Activated T-helper 17 cell treated with anti-CD3 and anti-CD28 coated beads, Interleukin-2, amount 50 U/mL, for 72 hours (primary cell): ENCODE measurements at regions not wholly inside any gene's neighbourhood (a gene's known extent, or its start where the extent isn't known, plus 50 kb on each side); places are given as distances from the start of the nearest gene placed in this dataset.
"Not testable (repeated sequence)": the region's sequence is repeated elsewhere in the genome, so short reads cannot be mapped to it uniquely, and the experiment has no call there.

Experiments used
- ATAC-seq: fragments of 150-1000 bp; cut with Tn5 transposase; replicated peaks from 2 replicates; pipeline ENCODE4 v1.10.0; 2021; ENCODE audit warnings: mild to moderate bottlenecking, moderate library complexity
- H3K27ac Mint-ChIP-seq: one replicate; pipeline ENCODE4 v1.8.0; 2022; ENCODE audit warnings: mixed read lengths
- H3K27me3 Mint-ChIP-seq: one replicate; pipeline ENCODE4 v1.8.0; 2022; ENCODE audit warnings: mixed read lengths
- H3K36me3 Mint-ChIP-seq: one replicate; pipeline ENCODE4 v1.8.0; 2022; ENCODE audit warnings: low read depth, mild to moderate bottlenecking, mixed read lengths
- H3K4me1 Mint-ChIP-seq: one replicate; pipeline ENCODE4 v1.8.0; 2022; ENCODE audit warnings: mixed read lengths
- H3K4me3 Mint-ChIP-seq: one replicate; pipeline ENCODE4 v1.8.0; 2022; ENCODE audit warnings: mild to moderate bottlenecking, mixed read lengths
- H3K9me3 Mint-ChIP-seq: one replicate; pipeline ENCODE4 v1.8.0; 2022; ENCODE audit warnings: mixed read lengths

DNA sequence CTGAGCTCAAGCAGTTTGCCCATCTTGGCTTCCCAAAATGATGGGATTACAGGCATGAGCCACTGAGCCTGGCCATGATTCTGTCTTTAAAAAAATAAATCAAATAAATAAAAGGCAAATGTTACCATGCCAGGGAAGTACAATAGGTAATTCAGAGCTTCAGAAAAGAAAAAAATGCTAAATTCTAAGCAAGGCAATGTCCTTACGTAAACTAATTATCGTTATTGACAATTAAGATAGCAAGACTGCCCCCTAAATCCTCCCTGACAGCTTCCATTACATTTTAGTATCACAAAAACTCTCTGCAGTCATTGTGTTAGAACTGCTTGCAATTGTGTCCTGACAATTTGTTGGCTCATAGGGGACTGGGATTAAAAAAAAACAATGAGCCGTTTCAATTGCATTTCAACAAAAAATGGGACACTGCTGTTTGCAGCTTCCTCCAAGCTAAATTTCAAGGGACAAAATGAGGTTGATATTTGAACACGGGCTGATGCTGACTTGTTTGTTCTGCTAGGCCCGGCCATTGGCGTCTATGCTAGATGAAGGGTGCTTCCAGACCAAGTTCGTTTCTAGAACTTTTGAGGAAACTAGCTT, 88.9 kb downstream of the MOGAT1 start:
- H3K4me1 Mint-ChIP-seq: no peaks in the 10 kb centered on the region
- H3K4me3 Mint-ChIP-seq: no peak overlapping the region
- ATAC-seq: no peak
- H3K27ac Mint-ChIP-seq: no peak overlapping the region
- peaks cover 5% of the 10 kb centered on the region for H3K27me3 Mint-ChIP-seq
- no peaks in the 10 kb centered on the region for H3K36me3 Mint-ChIP-seq
- H3K9me3 Mint-ChIP-seq: no peaks in the 10 kb centered on the region

DNA sequence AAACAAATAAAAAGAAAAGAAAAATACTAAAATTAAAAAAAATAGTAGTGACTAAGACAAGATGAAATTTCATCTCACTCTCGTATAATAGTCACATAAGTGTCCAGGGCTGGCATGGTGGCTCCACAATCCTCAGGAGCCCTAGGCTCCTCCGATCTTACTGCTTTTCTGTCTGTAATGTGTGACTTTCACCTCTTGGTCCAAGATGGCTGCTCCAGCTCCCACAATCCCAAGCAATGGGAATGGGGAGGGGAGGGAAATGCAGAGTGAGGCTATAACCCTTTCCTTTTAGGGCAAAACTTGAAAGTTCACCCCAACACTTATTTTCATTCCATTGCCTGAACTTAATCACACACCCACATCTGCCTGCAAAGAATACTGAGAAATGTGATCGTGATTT, 90.4 kb downstream of the MOGAT1 start:
- H3K36me3 Mint-ChIP-seq: no peaks in the 10 kb centered on the region
- no peak overlapping the region for H3K27ac Mint-ChIP-seq
- ATAC-seq: no peak
- peaks cover 5% of the 10 kb centered on the region for H3K27me3 Mint-ChIP-seq
- no peak overlapping the region for H3K4me3 Mint-ChIP-seq
- H3K9me3 Mint-ChIP-seq: no peaks in the 10 kb centered on the region
- H3K4me1 Mint-ChIP-seq: no peaks in the 10 kb centered on the region

DNA sequence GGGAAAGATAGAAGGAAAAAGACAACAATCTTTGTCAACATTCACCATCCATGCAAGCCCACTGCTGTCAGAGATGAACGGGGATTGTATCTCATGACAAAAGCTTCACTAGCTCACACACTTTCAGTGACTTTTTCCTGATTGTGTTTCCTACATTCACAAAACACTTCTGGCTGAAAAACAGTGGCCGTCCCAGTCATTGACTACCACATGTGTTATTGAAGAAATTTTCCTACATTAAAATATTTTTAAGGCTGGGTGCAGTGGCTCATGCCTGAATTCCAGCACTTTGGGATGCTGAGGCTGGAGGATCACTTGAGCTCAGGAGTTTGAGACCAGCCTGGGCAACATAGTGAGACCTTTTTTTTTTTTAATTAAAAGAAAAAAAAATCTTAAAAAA, 90.9 kb downstream of the MOGAT1 start:
- Mint-ChIP-seq H3K4me3 (no peak overlapping the region), H3K9me3 (no peaks in the 10 kb centered on the region), H3K27ac (no peak overlapping the region), H3K4me1 (no peaks in the 10 kb centered on the region), H3K36me3 (no peaks in the 10 kb centered on the region), H3K27me3 (peaks cover 5% of the 10 kb centered on the region)
- ATAC-seq: no peak

DNA sequence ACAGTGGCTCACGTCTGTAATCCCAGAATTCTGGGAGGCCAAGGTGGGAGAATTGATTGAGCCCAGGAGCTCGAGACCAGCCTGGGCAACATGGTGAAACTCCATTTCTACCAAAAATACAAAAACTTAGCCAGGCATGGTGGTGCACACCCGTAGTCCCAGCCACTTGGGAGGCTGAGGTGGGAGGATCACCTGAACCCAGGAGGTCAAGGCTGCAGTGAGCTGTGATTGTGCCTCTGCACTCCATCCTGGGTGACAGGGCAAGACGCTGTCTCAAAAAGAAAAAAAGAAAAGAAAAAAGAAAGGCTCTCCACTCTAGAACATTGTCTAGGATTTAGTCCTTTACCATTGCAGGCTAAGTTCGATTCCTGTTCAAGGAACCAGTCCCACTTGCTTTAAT, 94.4 kb downstream of the MOGAT1 start:
- not testable (repeated sequence) for ATAC-seq, H3K4me1 Mint-ChIP-seq, H3K4me3 Mint-ChIP-seq, H3K27ac Mint-ChIP-seq, H3K9me3 Mint-ChIP-seq, H3K36me3 Mint-ChIP-seq
- peaks cover 11% of the 10 kb centered on the region for H3K27me3 Mint-ChIP-seq

DNA sequence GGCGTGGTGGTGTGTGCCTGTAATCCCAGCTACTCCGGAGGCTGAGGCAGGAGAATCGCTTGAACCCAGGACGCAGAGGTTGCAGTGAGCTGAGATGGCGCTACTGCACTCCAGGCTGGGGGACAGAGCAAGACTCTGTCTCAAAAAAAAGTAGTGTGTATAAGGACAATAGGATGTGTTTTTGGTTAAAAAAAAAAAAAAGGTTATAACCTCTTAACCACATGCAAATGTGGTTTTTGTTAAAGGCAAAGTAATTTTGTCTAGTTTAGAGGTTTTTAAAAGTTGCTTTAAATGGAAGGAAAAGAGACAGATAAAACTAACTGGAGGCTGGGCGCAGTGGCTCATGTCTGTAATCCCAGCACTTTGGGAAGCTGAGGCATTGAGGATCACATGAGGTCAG, 92.8 kb upstream of the ACSL3 start:
- not testable (repeated sequence) for H3K27ac Mint-ChIP-seq, H3K4me3 Mint-ChIP-seq, ATAC-seq, H3K36me3 Mint-ChIP-seq, H3K9me3 Mint-ChIP-seq, H3K4me1 Mint-ChIP-seq
- H3K27me3 Mint-ChIP-seq: peaks cover 17% of the 10 kb centered on the region

DNA sequence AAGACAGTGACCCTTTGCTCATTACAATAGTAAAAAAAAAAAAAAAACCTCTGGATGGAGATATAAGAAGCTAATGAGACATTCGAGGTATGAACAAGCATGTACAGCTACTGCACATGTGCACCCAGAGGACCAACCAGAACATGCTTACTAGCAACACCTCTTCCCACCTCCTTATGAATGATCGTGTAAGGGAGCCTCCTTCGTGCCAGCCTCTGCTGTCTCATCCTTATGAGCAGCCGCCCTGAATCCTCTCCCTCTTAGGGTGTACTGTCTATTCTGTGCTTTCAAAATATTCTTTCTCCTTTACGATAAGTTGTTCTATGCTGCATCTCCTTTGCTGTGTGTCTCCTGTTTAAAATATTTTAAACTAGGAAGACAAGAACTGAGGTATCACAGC, 91.4 kb upstream of the ACSL3 start:
- H3K9me3 Mint-ChIP-seq: no peaks in the 10 kb centered on the region
- no peak for ATAC-seq
- H3K27ac Mint-ChIP-seq: no peak overlapping the region

DNA sequence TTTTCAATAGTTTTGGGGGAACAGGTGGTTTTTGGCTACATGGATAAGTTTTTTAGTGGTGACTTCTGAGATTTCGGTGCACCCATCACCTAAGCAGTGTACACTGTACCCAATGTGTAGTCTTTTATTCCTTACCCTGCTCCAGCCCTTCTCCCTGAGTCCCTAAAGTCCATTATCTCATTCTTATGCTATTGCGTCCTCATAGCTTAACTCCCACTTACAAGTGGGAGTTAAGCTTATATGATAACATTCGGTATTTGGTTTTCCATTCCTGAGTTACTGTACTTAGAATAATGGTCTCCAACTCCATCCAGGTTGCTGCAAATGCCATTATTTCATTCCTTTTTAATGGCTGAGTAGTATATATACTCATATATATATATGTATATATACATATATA, 90.9 kb upstream of the ACSL3 start:
- ATAC-seq: no peak
- H3K36me3 Mint-ChIP-seq: no peaks in the 10 kb centered on the region
- H3K27ac Mint-ChIP-seq: no peak overlapping the region
- H3K9me3 Mint-ChIP-seq: no peaks in the 10 kb centered on the region
- no peaks in the 10 kb centered on the region for H3K4me1 Mint-ChIP-seq
- peaks cover 18% of the 10 kb centered on the region for H3K27me3 Mint-ChIP-seq
- no peak overlapping the region for H3K4me3 Mint-ChIP-seq

More for the DNA sequence above, 91.4 kb upstream of the ACSL3 start:
- peaks cover 17% of the 10 kb centered on the region for H3K27me3 Mint-ChIP-seq
- H3K4me1 Mint-ChIP-seq: no peaks in the 10 kb centered on the region
- H3K36me3 Mint-ChIP-seq: no peaks in the 10 kb centered on the region
- no peak overlapping the region for H3K4me3 Mint-ChIP-seq

DNA sequence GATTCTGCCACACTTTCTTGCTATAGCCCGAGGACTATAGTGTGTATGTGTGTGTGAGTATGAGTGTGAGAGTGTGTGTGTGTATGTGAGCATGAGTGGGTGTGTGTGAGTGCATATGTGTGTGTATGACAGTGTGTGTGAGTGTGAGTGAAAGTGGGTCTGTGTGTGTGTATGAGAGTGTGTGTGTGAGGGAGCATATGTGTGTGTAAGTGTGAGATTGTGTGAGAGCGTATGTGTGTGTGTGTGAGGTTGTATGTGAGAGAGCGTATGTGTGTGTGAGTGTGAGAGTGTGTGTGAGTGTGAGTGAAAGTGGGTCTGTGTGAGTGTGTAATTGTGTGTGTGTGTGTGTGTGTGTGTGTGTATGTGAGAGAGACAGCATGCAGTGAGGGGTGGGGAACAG, 89.0 kb upstream of the ACSL3 start:
- H3K27me3 Mint-ChIP-seq: peaks cover 26% of the 10 kb centered on the region
- no peaks in the 10 kb centered on the region for H3K4me1 Mint-ChIP-seq
- no peak overlapping the region for H3K4me3 Mint-ChIP-seq
- H3K27ac Mint-ChIP-seq: no peak overlapping the region
- H3K36me3 Mint-ChIP-seq: no peaks in the 10 kb centered on the region
- H3K9me3 Mint-ChIP-seq: no peaks in the 10 kb centered on the region
- ATAC-seq: no peak

DNA sequence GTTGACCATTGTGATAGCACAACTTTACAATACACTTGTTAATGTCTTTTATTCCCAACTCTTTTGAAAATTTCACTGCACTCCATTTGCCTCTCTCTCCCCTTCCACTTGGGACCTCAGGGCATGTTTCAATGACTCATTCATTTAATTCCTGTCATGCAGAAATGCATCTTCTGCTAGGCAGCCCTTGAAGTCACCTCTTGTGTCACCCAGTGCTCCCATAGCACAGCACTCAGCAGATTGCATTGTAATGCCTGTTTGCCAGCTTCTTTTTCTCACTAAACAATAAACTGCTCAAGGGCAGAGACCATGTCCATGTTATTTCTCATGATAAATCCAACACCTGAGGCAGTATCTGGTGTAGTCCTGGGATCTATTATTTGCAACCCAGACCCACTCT, 85.9 kb upstream of the ACSL3 start:
- Mint-ChIP-seq H3K4me3 (no peak overlapping the region), H3K27ac (no peak overlapping the region), H3K36me3 (no peaks in the 10 kb centered on the region), H3K9me3 (no peaks in the 10 kb centered on the region), H3K27me3 (peaks cover 26% of the 10 kb centered on the region), H3K4me1 (no peaks in the 10 kb centered on the region)
- no peak for ATAC-seq

DNA sequence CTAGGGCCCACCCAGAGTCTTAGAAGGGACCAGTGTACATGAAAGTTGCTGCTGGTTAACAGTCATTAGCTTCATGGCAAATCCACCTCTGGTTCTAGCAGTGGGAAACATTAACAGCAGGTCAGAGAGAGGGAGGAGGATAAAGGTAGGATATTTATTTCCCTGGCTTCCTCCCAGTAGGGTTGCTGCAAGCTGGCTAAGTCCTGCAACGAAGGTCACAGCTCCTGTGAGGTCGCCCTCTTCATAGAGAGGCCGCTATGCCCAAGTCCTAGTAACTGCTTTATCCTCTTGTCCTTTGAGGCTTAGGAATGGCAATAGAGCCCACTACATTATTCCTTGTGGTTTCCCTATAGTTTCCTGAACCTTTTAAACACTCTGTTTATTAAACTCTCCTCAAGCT, 84.0 kb upstream of the ACSL3 start:
- no peak overlapping the region for H3K27ac Mint-ChIP-seq
- no peaks in the 10 kb centered on the region for H3K9me3 Mint-ChIP-seq
- H3K4me3 Mint-ChIP-seq: no peak overlapping the region
- H3K36me3 Mint-ChIP-seq: no peaks in the 10 kb centered on the region
- no peaks in the 10 kb centered on the region for H3K4me1 Mint-ChIP-seq
- ATAC-seq: no peak
- H3K27me3 Mint-ChIP-seq: peaks cover 20% of the 10 kb centered on the region

DNA sequence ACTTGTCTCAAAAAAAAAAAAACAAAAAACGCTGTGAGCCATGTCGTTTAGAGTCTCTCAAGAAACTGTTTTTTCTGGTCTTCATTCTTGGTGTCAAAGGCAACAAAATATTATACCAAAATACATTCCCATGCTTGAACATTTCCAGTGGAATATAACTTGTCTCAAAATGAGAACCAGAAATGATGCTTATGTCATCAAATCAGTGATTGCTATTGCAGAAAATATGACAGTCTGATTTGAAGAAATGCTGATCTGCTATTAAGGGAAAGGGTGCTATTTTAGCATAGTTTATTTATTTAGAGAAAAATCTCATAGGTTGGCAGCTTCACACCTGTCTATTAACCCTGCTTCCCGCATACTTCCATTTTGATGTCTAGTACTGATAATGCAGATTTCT, 82.4 kb upstream of the ACSL3 start:
- H3K4me1 Mint-ChIP-seq: no peaks in the 10 kb centered on the region
- no peak overlapping the region for H3K27ac Mint-ChIP-seq
- no peak overlapping the region for H3K4me3 Mint-ChIP-seq
- peaks cover 22% of the 10 kb centered on the region for H3K27me3 Mint-ChIP-seq
- no peak for ATAC-seq
- H3K9me3 Mint-ChIP-seq: no peaks in the 10 kb centered on the region
- H3K36me3 Mint-ChIP-seq: no peaks in the 10 kb centered on the region

DNA sequence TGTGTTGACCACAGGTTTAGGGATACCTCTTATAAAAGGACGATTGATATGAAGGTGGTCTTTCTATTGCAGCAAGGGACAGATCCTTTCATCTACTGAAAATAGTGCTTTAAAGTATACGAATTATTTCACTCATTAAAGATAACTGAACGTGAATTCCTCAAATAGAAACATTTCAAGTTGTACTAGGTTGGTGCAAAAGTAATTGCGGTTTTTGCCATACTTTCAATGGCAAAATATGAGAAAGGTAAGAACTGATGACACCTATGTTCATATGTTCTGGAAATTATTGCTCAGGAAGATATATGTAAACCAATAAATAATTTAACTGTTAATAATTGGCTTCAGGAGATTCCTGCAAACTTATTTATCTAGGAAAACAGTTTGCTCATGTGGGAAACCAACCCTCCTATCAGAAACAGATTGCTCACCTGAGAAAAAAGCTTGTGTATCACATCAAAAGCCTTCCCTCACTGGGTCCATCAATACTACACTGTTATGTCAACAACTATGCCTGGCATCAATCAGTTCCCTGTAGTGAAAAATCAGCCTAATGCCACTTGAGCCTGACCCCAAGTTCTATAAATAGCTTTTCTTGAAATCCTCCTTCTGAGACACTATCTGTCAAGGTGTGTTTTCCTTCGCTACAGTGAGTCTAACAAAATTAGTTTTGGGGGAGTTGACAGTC, 81.5 kb upstream of the ACSL3 start:
- Mint-ChIP-seq H3K9me3 (no peaks in the 10 kb centered on the region), H3K4me1 (no peaks in the 10 kb centered on the region), H3K4me3 (no peak overlapping the region), H3K27ac (no peak overlapping the region), H3K27me3 (peaks cover 22% of the 10 kb centered on the region), H3K36me3 (no peaks in the 10 kb centered on the region)
- ATAC-seq: no peak

DNA sequence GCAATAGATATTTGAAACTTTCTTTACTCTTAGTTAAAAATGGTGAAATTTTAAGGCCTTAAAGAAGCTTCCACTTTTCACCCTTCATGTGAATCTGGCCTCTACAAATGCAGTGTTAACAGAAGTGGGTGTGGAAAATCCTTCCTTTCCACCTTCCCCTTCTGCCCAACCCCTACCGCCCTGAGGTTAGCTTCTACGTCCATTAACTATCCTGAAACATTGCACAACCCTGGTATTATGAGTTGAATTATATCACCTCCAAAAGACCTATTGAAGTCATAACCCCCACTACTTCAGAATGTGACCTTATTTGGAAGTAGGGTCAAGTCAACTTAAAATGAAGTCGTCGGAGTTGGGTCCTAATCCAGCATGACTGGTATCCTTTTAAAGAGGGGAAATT, 80.8 kb upstream of the ACSL3 start:
- no peaks in the 10 kb centered on the region for H3K4me1 Mint-ChIP-seq
- no peak for ATAC-seq
- H3K27me3 Mint-ChIP-seq: peaks cover 20% of the 10 kb centered on the region
- no peak overlapping the region for H3K27ac Mint-ChIP-seq
- H3K9me3 Mint-ChIP-seq: no peaks in the 10 kb centered on the region
- H3K4me3 Mint-ChIP-seq: no peak overlapping the region
- H3K36me3 Mint-ChIP-seq: no peaks in the 10 kb centered on the region

DNA sequence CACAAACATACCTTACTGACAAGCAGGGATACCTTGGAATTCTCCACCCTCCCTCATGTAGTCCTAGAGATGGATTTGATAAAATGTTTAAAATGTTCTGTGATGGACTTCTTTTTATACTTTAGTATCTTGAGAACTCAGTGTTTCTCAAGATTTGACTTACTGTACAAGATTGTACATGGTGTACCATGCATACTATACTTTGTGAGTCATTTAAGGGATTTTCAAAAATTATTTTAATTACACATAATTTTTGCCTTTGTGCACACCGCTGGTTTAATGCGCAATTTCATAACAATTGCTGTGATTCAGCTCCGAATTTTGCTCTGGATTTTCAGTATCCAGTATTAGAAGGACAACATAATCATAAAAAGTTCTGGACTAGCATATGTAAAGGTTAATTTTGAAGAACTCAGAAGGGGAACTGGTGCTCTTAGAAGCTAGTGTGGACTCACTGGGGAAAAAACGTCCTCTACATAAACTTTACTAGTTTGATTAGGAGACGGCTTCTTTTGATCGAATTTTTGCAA, 78.6 kb upstream of the ACSL3 start:
- Mint-ChIP-seq H3K4me3 (no peak overlapping the region), H3K27ac (no peak overlapping the region), H3K9me3 (no peaks in the 10 kb centered on the region), H3K36me3 (no peaks in the 10 kb centered on the region), H3K27me3 (peaks cover 13% of the 10 kb centered on the region), H3K4me1 (no peaks in the 10 kb centered on the region)
- no peak for ATAC-seq

DNA sequence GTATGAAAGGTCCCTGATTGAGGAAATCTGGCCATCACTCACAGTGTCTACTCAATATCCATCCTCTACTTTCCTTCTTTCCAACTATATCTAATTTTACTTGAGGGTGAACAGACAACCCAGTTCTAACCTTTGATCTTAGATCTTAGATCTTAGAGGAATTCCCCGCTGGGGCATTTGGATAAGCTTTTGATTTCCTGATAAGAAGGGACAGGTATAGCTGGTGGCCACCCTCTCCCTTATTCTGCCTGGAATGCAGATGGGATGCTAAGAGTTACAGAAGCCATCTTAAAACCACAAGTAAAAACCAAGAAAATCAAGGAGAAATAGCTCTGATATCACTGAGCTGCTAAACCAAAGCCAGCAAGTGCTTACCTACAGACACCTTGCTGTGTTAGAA, 77.2 kb upstream of the ACSL3 start:
- Mint-ChIP-seq H3K9me3 (no peaks in the 10 kb centered on the region), H3K4me3 (no peak overlapping the region), H3K36me3 (no peaks in the 10 kb centered on the region), H3K27me3 (peaks cover 13% of the 10 kb centered on the region), H3K4me1 (no peaks in the 10 kb centered on the region), H3K27ac (no peak overlapping the region)
- ATAC-seq: no peak
